GM12873 (cell line): ENCODE measurements at regions not wholly inside any gene's neighbourhood (a gene's known extent, or its start where the extent isn't known, plus 50 kb on each side); places are given as distances from the start of the nearest gene placed in this dataset.

Source experiments
- TF ChIP-seq, protein P1 (sequence below): IDR thresholded peaks from 2 replicates; pipeline ENCODE4 v1.5.1; 2012; ENCODE audit warnings: low read depth, mild to moderate bottlenecking, moderate library complexity, low read length, control low read depth; ENCODE audit not compliant: insufficient read depth; ENCODE audit errors: missing control alignments

DNA sequence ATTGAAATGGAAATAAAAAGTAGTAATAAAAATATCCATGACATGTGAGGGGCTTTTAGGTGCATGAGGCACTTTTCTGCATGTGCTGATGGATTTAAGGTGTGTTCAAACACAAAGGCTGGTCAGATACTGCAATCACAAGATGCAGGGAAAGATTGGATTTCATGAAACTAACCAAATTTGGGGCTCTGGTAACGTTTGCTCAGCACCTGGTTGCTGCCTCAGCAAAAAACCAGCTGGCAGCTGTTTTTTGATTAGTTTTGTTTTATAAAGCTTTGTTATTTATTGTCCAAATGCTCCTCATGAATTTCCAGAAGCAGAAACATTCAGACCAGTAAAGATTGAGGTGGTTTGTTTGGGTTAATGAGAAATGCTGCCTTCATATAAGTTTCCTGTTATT is 195.7 kb upstream of the NRG3 start:
- TF ChIP-seq, protein P1, sequence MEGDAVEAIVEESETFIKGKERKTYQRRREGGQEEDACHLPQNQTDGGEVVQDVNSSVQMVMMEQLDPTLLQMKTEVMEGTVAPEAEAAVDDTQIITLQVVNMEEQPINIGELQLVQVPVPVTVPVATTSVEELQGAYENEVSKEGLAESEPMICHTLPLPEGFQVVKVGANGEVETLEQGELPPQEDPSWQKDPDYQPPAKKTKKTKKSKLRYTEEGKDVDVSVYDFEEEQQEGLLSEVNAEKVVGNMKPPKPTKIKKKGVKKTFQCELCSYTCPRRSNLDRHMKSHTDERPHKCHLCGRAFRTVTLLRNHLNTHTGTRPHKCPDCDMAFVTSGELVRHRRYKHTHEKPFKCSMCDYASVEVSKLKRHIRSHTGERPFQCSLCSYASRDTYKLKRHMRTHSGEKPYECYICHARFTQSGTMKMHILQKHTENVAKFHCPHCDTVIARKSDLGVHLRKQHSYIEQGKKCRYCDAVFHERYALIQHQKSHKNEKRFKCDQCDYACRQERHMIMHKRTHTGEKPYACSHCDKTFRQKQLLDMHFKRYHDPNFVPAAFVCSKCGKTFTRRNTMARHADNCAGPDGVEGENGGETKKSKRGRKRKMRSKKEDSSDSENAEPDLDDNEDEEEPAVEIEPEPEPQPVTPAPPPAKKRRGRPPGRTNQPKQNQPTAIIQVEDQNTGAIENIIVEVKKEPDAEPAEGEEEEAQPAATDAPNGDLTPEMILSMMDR = no peak

DNA sequence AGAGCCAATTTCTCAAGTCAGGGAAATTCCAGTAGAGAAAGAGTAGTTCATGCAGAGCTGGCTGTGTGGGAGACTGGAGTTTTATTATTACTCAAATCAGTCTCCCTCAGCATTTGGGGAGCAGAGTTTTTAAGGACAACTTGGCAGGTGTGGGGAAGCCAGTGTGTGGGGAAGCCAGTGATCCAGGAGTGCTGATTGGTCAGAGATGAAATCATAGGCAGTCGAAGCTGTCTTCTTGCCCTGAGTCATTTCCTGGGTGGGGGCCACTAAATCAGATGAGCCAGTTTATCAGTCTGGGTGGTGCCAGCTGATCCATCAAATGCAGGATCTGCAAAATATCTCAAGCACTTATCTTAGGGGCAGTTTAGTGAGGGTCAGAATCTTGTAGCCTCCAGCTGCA is 194.6 kb upstream of the NRG3 start:
- TF ChIP-seq, protein P1 = no peak

DNA sequence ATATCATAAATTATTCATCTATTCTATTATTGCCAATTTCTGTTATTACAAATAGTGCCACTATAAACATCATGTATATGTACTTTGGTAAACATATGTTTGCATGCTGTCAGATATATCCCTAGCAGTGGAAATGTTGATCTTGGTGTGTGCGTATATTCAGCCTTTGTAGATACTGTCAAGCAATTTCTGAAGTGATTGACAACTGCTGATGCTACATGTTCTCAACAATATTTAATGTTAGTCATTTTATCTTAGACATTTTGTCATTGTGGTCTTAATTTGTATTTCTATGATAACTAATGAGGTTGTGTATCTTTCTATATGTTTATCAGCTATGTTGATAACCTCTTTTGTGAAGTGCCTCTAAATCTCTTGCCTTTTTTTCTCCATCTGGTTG is 186.5 kb upstream of the NRG3 start:
- TF ChIP-seq, protein P1 = no peak

DNA sequence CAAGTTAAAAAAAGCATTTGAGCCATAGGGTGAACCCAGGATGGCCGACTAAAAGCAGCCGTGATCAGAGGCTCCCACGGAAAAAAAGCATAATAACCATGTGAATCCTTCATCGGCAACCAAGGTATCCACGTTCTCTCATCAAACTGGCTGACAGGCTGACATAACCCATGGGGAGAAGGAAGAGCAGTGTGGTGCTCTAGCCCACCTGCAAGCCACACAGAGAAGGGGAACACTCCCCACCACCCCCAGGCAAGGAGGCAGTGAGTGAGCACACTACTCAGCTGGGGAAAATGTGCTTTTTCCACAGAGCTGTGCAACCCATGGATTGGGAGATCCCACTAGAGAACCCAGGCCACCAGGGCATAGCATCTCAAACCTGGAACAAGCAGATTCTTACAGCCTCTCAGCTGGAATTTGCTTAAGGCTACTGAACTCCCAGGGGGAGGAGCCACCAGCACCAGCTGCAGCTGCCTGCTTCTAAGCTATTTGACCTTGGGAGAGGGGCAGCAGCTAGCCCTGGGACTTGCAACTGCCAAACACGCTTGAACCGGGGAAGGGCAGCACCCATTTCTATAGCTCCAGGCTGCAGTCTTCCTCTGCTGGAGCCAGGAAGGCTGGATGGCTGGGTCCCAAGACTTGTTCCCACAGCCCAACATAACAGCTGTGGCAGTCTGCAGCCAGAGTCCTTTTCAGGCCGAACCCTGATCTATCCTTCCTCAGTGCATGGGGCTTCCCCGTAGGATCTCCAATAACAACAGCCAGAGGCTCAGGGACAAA is 178.2 kb upstream of the NRG3 start:
- TF ChIP-seq, protein P1 = no peak

DNA sequence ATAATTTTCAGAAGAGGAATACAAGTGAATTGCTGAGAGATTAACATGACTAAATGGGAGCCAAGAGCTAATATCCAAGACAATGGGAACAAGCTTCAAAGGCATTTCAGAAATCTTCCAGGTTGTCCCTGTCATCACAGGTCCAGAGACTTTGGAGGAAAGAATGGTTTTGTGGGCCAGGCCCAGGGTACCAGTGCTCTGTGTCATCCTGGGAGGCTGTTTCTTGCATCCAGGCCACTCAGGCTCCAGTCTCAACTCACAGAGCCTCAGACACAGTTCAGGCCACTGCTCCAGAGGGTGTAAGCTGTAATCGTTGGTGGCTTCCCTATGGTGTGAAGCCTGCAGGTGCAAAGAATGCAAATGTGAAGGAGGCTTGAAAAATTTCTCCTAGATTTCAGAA is 170.4 kb upstream of the NRG3 start:
- TF ChIP-seq, protein P1 = no peak

DNA sequence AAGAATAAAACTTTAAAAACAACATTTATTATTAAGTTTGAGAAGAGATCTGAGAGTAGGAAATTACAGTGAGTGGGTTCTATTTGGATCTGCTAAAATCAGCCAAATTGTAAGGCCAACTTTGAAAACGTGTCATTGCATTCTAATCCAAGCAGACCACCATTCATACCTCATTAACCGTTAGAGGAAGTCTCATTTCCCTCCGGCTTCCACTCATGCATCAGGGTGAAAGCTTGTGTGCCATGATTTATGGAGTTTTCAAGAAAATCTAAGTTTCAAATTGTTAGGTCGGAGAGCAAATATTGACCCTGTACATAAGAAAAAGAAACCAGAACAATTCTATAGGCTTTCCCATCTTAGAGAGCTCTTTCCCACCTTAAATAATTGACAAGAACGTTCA is 166.6 kb upstream of the NRG3 start:
- TF ChIP-seq, protein P1 = no peak

DNA sequence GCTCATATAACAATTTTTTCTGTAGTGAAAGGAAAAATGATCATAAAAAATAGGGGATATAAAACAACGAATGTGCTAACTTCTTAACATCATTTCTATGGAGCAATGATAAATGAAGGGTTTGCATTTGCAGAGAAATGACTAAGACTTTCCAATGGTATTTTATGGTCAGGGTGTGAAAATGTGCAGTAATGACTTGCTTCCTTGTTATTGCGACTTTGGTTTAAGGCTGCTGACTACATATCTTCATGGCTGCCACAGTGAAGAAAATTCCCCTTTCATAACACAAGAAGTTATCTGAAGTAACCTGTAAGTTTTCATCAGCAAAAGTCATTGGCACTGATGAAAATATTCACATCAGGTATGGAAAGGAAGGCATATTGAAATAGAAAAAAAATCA is 166.1 kb upstream of the NRG3 start:
- TF ChIP-seq, protein P1 = no peak
